A673 (cell line): ENCODE measurements at regions not wholly inside any gene's neighbourhood (a gene's known extent, or its start where the extent isn't known, plus 50 kb on each side); places are given as distances from the start of the nearest gene placed in this dataset.

Experiments
- BruUV-seq: library from RNA; stranded (reverse); fragments of 400-500 nt; replicated peaks from 2 replicates; lab custom pipeline; 2021; lab: Mats Ljungman, UMichigan
- CTCF ChIA-PET: fragments of 300-600 bp; sonication (Branson Sonifier 250); formaldehyde crosslinking; loops from one replicate; lab custom pipeline; 2022; ENCODE audit warnings: antibody characterized with exemption; lab: Charles Lee
- POLR2A ChIA-PET: fragments of 300-600 bp; sonication (Branson Sonifier 250); formaldehyde crosslinking; loops from one replicate; lab custom pipeline; 2022; ENCODE audit warnings: antibody characterized with exemption; ENCODE audit not compliant: low non-redundant PET; lab: Charles Lee
- DNase-seq: peaks from one replicate; pipeline ENCODE4 v3.0.0-alpha.2; 2015; ENCODE audit warnings: low spot score
- H3K27ac ChIP-seq: fragments of 200-600 bp; sonication (generic); 2 replicates; pipeline ENCODE4 v1.5.1; 2016; ENCODE audit warnings: mixed run types, low read depth, mild to moderate bottlenecking, mixed read lengths, antibody characterized with exemption, low read length; ENCODE audit not compliant: poor library complexity, severe bottlenecking
- H3K27me3 ChIP-seq: fragments of 200-600 bp; sonication (generic); replicated peaks from 2 replicates; pipeline ENCODE4 v1.6.1; 2017; ENCODE audit warnings: mixed run types, low read depth, mild to moderate bottlenecking, mixed read lengths, antibody characterized with exemption, low read length; ENCODE audit not compliant: insufficient read depth, poor library complexity
- H3K36me3 ChIP-seq: fragments of 200-600 bp; sonication (generic); 2 replicates; pipeline ENCODE4 v1.6.1; 2016; ENCODE audit warnings: mixed run types, mild to moderate bottlenecking, mixed read lengths, antibody characterized with exemption, low read length; ENCODE audit not compliant: insufficient read depth, poor library complexity, severe bottlenecking
- H3K4me1 ChIP-seq: fragments of 200-600 bp; sonication (generic); 2 replicates; pipeline ENCODE4 v1.6.1; 2017; ENCODE audit warnings: mixed run types, mild to moderate bottlenecking, mixed read lengths, antibody characterized with exemption, low read length; ENCODE audit not compliant: insufficient read depth, poor library complexity, severe bottlenecking
- H3K4me3 ChIP-seq: fragments of 200-600 bp; sonication (generic); 2 replicates; pipeline ENCODE4 v1.5.1; 2016; ENCODE audit warnings: low read depth, mixed run types, mild to moderate bottlenecking, mixed read lengths, low read length; ENCODE audit not compliant: poor library complexity, severe bottlenecking
- H3K9me3 ChIP-seq: fragments of 200-600 bp; sonication (generic); 2 replicates; pipeline ENCODE4 v1.6.1; 2016; ENCODE audit warnings: mixed run types, low read depth, mild to moderate bottlenecking, mixed read lengths, antibody characterized with exemption, low read length; ENCODE audit not compliant: poor library complexity, severe bottlenecking
- EZH2 ChIP-seq: fragments of 200-600 bp; sonication (generic); IDR thresholded peaks from 2 replicates; pipeline ENCODE4 v1.6.1; 2017; ENCODE audit warnings: borderline replicate concordance, low read depth, mild to moderate bottlenecking, mixed read lengths, antibody characterized with exemption, low read length; ENCODE audit not compliant: poor library complexity, severe bottlenecking
- intact Hi-C: fragments of 100-400 bp; cut with micrococcal nuclease; formaldehyde crosslinking; loops from one replicate; pipeline ENCODE4 v1.10.0; 2022; ENCODE audit not compliant: unreplicated experiment
- TF ChIP-seq, protein P1 (sequence below): fragments of 300-800, 200-600 bp; sonication (generic); conservative IDR thresholded peaks from 2 replicates; pipeline ENCODE4 v1.5.1; 2017; ENCODE audit warnings: low read depth, mild to moderate bottlenecking, antibody characterized with exemption, low read length, moderate library complexity, mixed read lengths

DNA sequence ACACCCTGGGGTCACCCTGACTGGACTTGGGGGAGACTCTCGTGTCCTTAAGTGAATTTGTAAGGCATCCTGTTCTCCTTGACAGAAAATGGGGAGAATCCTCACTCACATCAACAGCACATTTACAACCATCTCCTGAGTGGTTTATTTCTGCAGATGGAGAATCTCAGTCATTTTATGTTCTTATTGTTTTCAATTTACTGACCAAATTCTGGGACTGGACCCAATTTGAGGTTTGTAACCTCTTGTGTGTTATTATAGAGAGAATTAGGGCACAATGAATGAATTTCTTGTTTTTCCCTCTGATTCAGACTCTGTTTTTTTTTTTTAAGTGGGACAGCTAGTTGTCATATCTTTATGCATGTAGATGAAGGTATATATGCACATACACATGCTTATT lies 104.9 kb downstream of the ADAMTS15 start:
- peaks cover 4% of the 10 kb centered on the region for H3K4me1 ChIP-seq
- no peaks in the 10 kb centered on the region for H3K27me3 ChIP-seq
- ChIA-PET CTCF (no interaction called here), POLR2A (no interaction called here)
- H3K27ac ChIP-seq, result no peak overlapping the region
- intact Hi-C loops, result no loop called here
- H3K36me3 ChIP-seq, result no peaks in the 10 kb centered on the region
- no peaks in the 10 kb centered on the region for H3K9me3 ChIP-seq
- no TSS peak for BruUV-seq
- H3K4me3 ChIP-seq, result no peak overlapping the region
- TF ChIP-seq, protein P1, sequence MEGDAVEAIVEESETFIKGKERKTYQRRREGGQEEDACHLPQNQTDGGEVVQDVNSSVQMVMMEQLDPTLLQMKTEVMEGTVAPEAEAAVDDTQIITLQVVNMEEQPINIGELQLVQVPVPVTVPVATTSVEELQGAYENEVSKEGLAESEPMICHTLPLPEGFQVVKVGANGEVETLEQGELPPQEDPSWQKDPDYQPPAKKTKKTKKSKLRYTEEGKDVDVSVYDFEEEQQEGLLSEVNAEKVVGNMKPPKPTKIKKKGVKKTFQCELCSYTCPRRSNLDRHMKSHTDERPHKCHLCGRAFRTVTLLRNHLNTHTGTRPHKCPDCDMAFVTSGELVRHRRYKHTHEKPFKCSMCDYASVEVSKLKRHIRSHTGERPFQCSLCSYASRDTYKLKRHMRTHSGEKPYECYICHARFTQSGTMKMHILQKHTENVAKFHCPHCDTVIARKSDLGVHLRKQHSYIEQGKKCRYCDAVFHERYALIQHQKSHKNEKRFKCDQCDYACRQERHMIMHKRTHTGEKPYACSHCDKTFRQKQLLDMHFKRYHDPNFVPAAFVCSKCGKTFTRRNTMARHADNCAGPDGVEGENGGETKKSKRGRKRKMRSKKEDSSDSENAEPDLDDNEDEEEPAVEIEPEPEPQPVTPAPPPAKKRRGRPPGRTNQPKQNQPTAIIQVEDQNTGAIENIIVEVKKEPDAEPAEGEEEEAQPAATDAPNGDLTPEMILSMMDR, result no peak
- TF ChIP-seq EZH2, result no peak
- no peak for DNase-seq

DNA sequence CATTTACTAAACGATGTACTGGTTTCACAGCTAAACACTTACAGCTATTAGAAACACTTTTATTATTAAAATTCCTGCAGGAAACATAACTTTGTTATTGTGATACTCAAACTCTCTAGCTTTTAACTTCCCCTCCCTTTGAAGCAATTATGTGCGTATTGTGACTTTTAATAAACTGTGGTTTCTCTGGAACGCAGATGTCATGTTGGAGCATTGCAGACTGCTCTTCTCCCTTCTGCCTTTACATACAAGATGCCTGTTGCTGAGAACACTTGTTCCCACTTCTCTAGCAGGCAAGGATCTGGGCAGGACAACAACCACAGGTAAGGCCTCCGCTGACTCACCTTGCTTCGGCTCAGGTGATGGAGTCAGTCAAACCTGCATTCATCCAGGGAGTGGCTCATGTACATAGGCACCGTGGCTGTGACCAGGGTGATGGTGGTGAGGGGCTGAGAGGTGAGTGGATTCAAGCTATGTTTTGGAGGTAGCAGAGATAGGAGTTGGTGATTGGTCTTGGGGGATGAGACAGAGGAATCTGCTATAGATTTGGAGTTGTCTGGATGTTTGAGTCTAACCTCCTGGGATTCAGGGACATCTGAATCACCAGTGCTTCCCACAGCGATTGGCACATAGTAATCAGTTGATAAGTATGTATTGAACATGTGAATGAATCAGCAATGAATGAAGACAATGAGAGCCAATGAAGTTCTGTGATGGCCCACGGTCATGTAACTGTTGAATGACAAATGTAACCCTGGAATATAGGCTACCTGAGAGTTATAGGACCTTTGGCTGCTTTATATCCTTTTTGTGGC lies 106.0 kb downstream of the ADAMTS15 start:
- intact Hi-C loops, result no loop called here

DNA sequence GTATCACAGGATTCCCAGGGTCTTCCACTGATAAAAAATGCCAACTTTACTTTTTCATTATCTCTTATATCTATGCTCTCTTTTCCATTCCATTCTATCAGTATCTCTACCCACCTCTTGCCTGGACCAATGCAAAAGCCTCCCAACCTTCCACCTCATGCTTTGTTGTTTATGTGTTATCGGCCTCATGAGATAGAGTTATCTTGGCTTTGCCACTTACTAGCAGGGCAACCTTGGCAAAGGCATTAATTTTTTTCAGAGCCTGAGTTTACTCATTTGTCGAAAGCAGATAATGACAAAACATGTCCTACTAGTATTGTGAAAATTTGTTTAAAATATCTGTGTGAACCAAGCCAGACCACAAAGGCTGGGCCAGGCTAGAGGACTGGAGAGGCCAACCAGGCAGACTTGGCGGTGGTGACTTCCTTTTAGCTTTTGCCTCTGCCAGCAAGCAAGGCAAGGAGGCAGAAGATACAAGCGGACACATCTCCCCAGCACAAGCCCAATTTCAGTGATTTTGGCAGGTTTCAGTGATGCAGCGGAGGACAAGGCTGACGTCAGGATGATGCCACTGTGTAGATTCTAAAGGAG lies 106.9 kb downstream of the ADAMTS15 start:
- CTCF ChIA-PET, result no interaction called here
- Histone ChIP-seq H3K9me3 (no peaks in the 10 kb centered on the region), H3K27ac (no peak overlapping the region), H3K4me1 (no peaks in the 10 kb centered on the region), H3K27me3 (no peaks in the 10 kb centered on the region), H3K4me3 (no peak overlapping the region), H3K36me3 (no peaks in the 10 kb centered on the region)
- POLR2A ChIA-PET, result no interaction called here
- no TSS peak for BruUV-seq
- intact Hi-C loops, result no loop called here
- no peak for TF ChIP-seq EZH2
- TF ChIP-seq, protein P1, result no peak
- no peak for DNase-seq

More for the DNA sequence above, 106.0 kb downstream of the ADAMTS15 start:
- no peak overlapping the region for H3K27ac ChIP-seq
- peaks cover 4% of the 10 kb centered on the region for H3K4me1 ChIP-seq
- ChIA-PET POLR2A (no interaction called here), CTCF (no interaction called here)
- no peaks in the 10 kb centered on the region for H3K27me3 ChIP-seq
- TF ChIP-seq, protein P1, result no peak
- TF ChIP-seq EZH2, result no peak
- no peak for DNase-seq
- BruUV-seq, result no TSS peak
- no peaks in the 10 kb centered on the region for H3K36me3 ChIP-seq
- no peaks in the 10 kb centered on the region for H3K9me3 ChIP-seq
- H3K4me3 ChIP-seq, result no peak overlapping the region
